Lower leg skin (tissue), 3 donors: ENCODE measurements at regions not wholly inside any gene's neighbourhood (a gene's known extent, or its start where the extent isn't known, plus 50 kb on each side); places are given as distances from the start of the nearest gene placed in this dataset.

Source experiments
- CTCF ChIP-seq, 3 donors: fragments of 450-650 bp; IDR thresholded peaks; one replicate each; pipeline ENCODE4 v1.5.1; 2016; ENCODE audit warnings: antibody characterized with exemption in 3 of 3, mild to moderate bottlenecking in 3 of 3, moderate library complexity in 2 of 3
- POLR2A ChIP-seq, 2 donors: fragments of 450-650 bp; IDR thresholded peaks; one replicate each; pipeline ENCODE4 v1.6.1; 2016 to 2017; ENCODE audit warnings: antibody characterized with exemption in 2 of 2, mild to moderate bottlenecking in 1 of 2, moderate library complexity in 1 of 2

DNA sequence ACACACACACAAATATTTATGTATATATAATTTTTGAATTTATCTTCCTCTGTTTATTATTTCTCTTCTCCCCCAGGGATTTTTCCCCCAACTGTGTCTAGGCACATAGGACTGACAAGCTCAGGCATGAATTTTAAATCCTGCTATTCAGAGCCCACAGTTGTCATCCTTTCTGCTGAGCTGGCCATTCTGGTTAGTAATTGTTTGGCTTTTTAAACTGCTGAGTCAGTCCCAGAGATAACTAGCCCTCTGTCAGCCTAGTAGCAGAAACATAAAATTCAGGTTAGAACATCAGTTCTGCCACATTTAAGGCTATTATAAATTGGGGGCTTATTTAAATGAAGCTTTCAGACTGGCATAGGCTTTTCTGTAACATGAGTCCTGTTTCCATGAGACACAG, 151.7 kb upstream of the MAOA start:
- TF ChIP-seq CTCF (IDR thresholded peaks at IDR 0.05), result no peak
- no peak for TF ChIP-seq POLR2A (IDR thresholded peaks at IDR 0.05)
